GM19023 (cell line): ENCODE measurements at regions not wholly inside any gene's neighbourhood (a gene's known extent, or its start where the extent isn't known, plus 50 kb on each side); places are given as distances from the start of the nearest gene placed in this dataset.

ENCODE experiments used
- ATAC-seq: cut with Tn5 transposase; IDR thresholded peaks from one replicate; pipeline ENCODE4 v1.9.1; 2021; ENCODE audit warnings: mild to moderate bottlenecking, moderate library complexity; ENCODE audit not compliant: unreplicated experiment

DNA sequence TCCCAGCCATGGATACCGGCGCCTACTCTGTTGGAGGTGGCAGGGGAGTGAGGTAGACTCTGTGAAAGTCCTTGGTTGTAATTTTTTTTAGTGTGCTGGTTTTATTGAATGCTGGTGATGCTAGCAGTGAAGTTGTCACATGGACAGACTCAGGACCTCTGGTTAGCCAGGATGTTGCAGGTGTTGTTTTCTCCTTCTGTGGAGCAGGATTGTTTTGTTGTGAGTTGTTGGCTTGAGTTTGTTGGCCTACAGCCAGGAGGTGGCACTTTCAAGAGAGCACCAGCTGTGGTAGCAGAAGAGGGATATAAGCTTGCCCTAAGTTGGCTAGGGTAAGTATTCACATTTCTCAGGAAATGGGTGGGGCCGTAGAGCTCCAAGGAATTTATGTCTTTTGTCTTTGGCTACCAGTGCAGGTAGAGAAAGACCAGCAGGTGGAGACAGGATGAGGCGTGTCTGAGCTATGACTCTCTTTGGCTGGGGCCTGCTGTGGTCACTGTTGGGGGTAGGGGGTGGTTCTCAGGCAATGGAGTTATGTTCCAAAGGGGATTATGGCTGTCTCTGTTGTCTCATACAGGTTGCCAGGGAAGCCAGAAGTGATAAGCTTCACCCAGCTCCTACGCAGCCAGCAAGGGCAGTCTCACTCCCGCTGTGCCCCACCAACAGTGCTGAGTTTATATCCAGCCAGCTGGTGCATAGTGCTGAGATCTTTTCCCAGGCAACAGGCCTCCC lies 248.7 kb downstream of the TAF11L14 start:
- no peak for ATAC-seq

GRCh38 chr5:17888155-17888554 lies 253.9 kb downstream of the TAF11L14 start:
- no peak for ATAC-seq

- ATAC-seq, result no peak
Observed at GRCh38 chr5:17890501-17890900, 256.2 kb downstream of the TAF11L14 start.

DNA sequence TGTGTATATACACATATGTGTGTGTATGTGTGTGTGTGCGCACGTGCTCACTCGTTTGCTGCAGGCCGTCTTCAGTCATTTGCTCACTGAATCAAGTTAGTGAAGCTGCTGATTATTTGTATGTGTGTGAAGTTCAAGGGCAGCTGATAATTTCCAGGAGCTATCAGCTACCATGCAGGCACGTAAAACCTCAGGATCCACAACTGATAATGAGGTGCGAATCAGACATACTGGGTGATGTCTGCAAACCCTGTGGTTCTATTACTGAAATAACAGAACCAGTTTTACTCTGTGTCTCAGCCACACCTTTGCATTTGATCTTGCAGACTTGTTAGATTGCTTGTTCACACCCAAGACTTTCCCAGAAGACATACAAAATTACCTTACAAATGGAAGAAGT lies 257.6 kb downstream of the TAF11L14 start:
- no peak for ATAC-seq

- ATAC-seq, result no peak
Observed at GRCh38 chr5:17893026-17893635, 258.9 kb downstream of the TAF11L14 start.

GRCh38 chr5:17895288-17896033 lies 261.2 kb downstream of the TAF11L14 start:
- ATAC-seq, result no peak

GRCh38 chr5:17896605-17897004 lies 262.3 kb downstream of the TAF11L14 start:
- no peak for ATAC-seq

DNA sequence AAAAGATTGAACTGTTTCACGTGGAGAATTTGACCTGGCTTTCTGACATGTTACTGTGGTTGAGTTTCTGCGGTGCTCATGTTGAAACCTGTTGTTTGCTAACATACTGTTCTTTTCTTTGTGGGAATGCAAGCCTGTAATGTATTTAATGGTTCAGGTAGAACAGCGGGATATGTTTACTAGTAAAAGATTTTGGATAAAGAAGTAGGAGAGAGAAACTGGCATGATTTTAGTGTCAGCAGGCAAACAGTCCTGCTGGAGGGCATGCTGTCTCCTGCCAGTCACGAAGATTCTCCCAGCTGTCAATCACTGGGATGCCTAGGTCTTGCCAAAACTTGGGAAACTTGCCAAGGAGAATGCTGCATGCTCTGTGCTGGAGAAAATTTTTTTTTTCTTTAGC lies 263.5 kb downstream of the TAF11L14 start:
- ATAC-seq, result no peak

- no peak for ATAC-seq
Observed at GRCh38 chr5:17898766-17899165, 264.5 kb downstream of the TAF11L14 start.

- ATAC-seq, result no peak
Observed at GRCh38 chr5:17907094-17907493, 272.8 kb downstream of the TAF11L14 start.

GRCh38 chr5:17910318-17910717 lies 276.1 kb downstream of the TAF11L14 start:
- no peak for ATAC-seq

- ATAC-seq, result no peak
Observed at GRCh38 chr5:17912794-17913193, 278.5 kb downstream of the TAF11L14 start.

DNA sequence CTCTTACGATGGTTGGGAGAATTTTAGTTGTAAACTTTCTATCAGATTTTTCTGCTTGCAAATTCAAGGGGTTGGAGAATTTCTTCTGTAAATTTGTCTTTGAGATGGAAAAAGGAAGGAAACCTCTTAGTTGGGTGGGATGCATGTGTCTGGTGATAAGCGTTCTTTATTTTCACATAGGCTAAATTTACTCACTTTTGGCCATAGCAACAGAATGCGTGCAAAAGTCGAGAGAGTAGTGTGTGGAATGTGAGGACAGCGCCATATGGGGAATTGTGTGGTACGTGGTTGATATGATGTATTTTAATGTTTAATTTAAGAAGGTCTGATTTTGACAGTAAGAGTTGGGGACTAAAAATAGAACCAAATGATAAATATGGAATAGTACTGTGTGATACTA lies 282.2 kb downstream of the TAF11L14 start:
- ATAC-seq, result no peak

DNA sequence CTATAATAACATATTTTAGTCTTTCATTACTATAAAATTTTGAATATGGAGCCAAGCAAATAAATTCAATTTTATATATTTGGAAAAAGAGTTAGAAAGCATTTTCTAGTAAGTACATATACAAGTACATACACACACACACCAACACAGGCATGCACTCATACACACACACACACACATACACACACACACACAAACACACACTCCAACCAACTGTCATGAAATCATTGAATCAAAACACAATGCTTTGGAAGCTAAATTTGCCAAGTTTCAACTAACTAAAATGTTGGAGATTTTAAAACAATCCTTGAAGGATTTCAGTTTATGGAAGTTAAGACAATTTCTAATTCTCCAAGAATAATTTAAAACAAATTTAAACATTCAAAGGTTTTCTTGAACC lies 283.2 kb downstream of the TAF11L14 start:
- no peak for ATAC-seq

- ATAC-seq, result no peak
Observed at GRCh38 chr5:17918373-17919104, 284.3 kb downstream of the TAF11L14 start.

DNA sequence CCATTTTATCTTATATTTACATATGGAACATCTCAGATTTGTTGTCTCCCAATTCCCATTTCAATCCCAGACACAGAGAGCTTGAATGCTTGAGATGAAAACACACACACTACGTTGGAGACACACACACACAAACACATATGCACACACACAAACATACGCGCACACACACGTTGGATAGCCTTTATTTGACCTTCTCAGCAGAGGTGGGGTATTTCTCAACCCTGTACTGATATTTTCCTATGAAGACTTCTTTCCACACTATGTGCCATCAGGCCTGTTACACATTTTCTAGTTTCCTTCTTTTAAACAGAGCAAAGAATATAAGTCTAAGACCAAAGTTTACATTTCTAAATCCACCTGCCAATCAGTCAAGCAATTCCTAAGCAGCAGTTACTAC lies 291.0 kb downstream of the TAF11L14 start:
- no peak for ATAC-seq

DNA sequence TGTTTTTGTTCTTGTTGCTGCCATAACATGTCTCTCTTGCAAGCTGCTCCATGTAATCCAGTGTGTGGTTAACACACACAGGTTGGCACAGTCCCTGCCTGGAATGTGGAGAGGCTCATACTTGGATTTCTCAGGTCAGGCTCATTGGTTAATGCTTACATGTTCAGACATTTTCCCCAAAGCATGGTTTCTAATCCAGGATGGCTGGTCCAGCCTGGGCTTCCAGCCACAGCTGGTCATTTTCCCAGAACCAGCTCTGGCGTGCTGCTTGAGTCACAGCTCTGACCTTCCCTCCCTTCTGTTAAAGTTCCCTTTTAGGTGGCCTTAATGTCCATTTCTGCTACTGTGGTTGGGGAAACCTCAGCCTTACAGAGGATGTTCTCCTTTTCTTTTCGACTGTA lies 294.3 kb downstream of the TAF11L14 start:
- ATAC-seq, result no peak

DNA sequence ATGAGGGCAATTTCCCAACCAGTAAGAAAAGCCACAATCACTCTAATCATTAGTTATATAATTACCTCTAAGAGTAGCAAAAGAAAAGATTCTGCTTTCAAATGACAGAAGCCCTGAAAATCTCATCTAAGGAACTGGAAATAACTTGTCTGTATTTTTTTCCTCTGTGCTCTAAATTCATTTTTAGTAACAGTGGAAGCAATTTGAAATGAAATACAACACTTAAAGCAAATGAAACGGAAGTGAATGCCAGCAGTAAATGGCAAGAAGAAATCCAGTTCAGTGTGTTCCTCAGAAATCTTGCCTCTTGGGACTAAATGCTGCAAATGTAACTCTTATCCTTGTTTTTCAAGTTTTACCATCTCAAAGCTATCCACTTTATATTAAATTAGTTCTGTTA lies 294.9 kb downstream of the TAF11L14 start:
- no peak for ATAC-seq

DNA sequence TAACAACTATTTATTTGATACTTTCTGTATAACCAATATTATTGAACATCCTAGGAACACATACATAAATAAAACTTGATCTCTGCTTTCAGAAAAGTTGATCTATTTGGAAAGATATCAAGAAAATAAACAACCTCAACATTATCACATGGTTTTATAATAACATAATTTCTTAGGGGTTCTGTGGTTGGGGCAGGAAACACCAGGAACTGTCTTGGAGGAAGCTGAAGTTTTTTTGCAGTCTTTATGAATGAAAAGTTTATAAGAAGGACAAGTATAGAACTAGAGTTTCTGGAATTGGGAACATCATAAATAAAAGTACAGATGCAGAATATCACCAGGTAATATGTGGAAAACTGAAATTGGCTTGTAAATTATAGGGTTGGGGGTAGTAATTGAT lies 296.1 kb downstream of the TAF11L14 start:
- ATAC-seq, result no peak

DNA sequence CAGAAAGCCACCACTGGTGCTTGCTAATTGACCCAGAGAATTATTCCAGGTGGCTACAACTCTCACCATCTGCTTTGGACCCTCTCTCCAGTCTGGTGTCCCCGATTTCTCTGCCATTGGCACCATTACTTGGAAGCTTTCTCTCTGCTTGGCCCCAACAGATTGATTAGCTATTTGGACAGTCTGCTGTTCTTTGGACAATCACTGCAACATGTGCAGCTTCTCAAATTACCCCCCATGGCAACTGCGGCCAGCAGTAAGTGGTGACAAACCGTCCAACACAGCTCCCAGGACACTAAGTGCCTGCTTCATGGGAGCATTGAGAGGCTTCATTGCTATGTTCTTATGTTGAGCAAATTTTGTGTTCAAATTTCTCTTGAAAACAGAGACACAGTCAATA lies 309.8 kb downstream of the TAF11L14 start:
- ATAC-seq, result no peak

DNA sequence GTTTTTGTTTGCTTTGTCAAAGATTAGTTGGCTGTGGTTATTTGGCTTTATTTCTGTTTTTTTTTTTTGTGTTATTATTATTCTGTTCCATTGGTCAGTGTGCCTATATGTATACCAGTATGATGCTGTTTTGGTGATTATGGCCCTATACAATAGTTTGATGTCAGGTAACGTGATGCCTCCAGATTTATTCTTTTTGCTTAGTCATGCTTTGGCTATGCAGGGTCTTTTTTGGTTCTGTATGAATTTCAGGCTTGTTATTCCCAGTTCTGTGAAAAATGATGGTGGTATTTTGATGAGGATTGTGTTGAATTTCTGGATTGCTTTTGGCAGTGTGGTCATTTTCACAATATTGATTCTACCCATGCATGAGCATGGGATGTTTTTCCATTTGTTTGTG lies 312.8 kb downstream of the TAF11L14 start:
- ATAC-seq, result no peak
